ENCODE measurements at regions not wholly inside any gene's neighbourhood (a gene's known extent, or its start where the extent isn't known, plus 50 kb on each side); places are given as distances from the start of the nearest gene placed in this dataset.

GRCh38 chr5:130714200-130714599 is 450.9 kb downstream of the HINT1 start:
- no peaks in the 10 kb centered on the region for H3K27me3 ChIP-seq
- WGBS: 94% methylated on average over 1 of the region's 1 CpG

GRCh38 chr5:130712324-130712723 is 452.7 kb downstream of the HINT1 start:
- 89% methylated on average over 1 of the region's 1 CpG for WGBS
- DNase-seq (ENCODE audit: low spot score in 2 of 2): no peak
- Histone ChIP-seq H3K4me1 (no peaks in the 10 kb centered on the region), H3K36me3 (no peaks in the 10 kb centered on the region), H3K27me3 (no peaks in the 10 kb centered on the region), H3K27ac (no peak overlapping the region), H3K9me3 (no peaks in the 10 kb centered on the region), H3K4me3 (no peak overlapping the region)
- TF ChIP-seq EP300 (IDR thresholded peaks at IDR 0.05): no peak

More at GRCh38 chr5:130714200-130714599, 450.9 kb downstream of the HINT1 start:
- DNase-seq (ENCODE audit: low spot score in 2 of 2): no peak
- Histone ChIP-seq H3K9me3 (no peaks in the 10 kb centered on the region), H3K36me3 (no peaks in the 10 kb centered on the region), H3K27ac (no peak overlapping the region), H3K4me3 (no peak overlapping the region), H3K4me1 (no peaks in the 10 kb centered on the region)
- no peak for TF ChIP-seq POLR2AphosphoS5 (IDR thresholded peaks at IDR 0.05)
- TF ChIP-seq CTCF (IDR thresholded peaks at IDR 0.05): no peak
- no peak for TF ChIP-seq POLR2A (IDR thresholded peaks at IDR 0.05)

GRCh38 chr5:130710596-130710995 is 454.5 kb downstream of the HINT1 start:
- TF ChIP-seq POLR2A (IDR thresholded peaks at IDR 0.05) (no peak), POLR2AphosphoS5 (IDR thresholded peaks at IDR 0.05) (no peak), EP300 (IDR thresholded peaks at IDR 0.05) (no peak), CTCF (IDR thresholded peaks at IDR 0.05) (no peak)

DNA sequence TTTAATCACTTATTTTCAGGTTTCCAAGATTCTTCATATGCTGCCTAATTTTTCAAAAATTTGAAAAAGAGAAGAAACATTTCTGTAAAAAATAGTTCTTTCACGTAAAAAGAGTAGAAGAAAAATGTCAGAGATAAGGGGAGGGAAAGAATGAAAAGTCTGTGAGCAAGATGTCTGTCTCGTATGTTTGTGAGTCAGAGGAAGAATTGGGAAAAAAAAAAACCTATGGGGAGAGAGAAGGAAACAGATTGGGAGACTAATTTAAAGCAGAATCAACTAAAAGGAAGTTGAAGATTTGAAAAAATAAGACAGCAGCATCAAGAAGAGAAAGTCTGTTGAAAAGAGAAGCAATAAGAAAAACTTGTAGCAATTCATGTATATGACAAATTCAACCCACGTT is 456.3 kb downstream of the HINT1 start:
- H3K9me3 ChIP-seq: no peaks in the 10 kb centered on the region
- H3K4me1 ChIP-seq: no peaks in the 10 kb centered on the region
- no peaks in the 10 kb centered on the region for H3K27me3 ChIP-seq
- H3K27ac ChIP-seq: no peak overlapping the region
- 33% methylated on average over 3 of the region's 3 CpGs for WGBS
- TF ChIP-seq CTCF (IDR thresholded peaks at IDR 0.05) (no peak), POLR2AphosphoS5 (IDR thresholded peaks at IDR 0.05) (no peak), EP300 (IDR thresholded peaks at IDR 0.05) (no peak), POLR2A (IDR thresholded peaks at IDR 0.05) (no peak)
- no peak overlapping the region for H3K4me3 ChIP-seq
- no peak for DNase-seq (ENCODE audit: low spot score in 2 of 2)
- H3K36me3 ChIP-seq: no peaks in the 10 kb centered on the region

More at GRCh38 chr5:130710596-130710995, 454.5 kb downstream of the HINT1 start:
- no peak overlapping the region for H3K4me3 ChIP-seq
- H3K4me1 ChIP-seq: no peaks in the 10 kb centered on the region
- no peak overlapping the region for H3K27ac ChIP-seq
- H3K27me3 ChIP-seq: no peaks in the 10 kb centered on the region
- H3K9me3 ChIP-seq: no peaks in the 10 kb centered on the region
- 78% methylated on average over 4 of the region's 4 CpGs for WGBS
- DNase-seq (ENCODE audit: low spot score in 2 of 2): no peak
- no peaks in the 10 kb centered on the region for H3K36me3 ChIP-seq

- H3K27ac ChIP-seq: no peak overlapping the region
- no peaks in the 10 kb centered on the region for H3K27me3 ChIP-seq
- no peak overlapping the region for H3K4me3 ChIP-seq
- WGBS: 83% methylated on average over 5 of the region's 5 CpGs
- H3K9me3 ChIP-seq: no peaks in the 10 kb centered on the region
- no peaks in the 10 kb centered on the region for H3K36me3 ChIP-seq
- TF ChIP-seq EP300 (IDR thresholded peaks at IDR 0.05) (no peak), CTCF (IDR thresholded peaks at IDR 0.05) (no peak), POLR2A (IDR thresholded peaks at IDR 0.05) (no peak), POLR2AphosphoS5 (IDR thresholded peaks at IDR 0.05) (no peak)
- no peaks in the 10 kb centered on the region for H3K4me1 ChIP-seq
- no peak for DNase-seq (ENCODE audit: low spot score in 2 of 2)
Observed at GRCh38 chr5:130706696-130707095, 458.4 kb downstream of the HINT1 start.

DNA sequence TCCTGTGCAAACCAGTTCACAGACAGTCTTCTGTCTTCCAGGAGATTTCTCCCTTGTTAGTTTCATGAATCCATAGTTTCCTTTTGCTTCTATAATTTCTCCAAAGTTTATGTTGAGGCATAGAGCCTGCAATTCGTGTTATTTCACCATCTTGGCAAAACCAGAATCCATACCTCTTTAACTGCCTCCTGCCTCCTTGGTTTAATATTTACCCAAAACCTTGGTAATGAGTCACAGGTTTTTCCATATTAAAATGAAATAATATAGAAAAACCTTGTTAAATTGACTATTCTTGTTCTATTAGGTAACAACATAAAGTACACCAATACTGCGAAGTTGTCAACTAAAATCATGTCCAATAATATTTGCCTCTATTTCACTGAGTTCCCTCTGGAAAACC is 459.7 kb downstream of the HINT1 start:
- DNase-seq (ENCODE audit: low spot score in 2 of 2): no peak
- TF ChIP-seq POLR2A (IDR thresholded peaks at IDR 0.05) (no peak), CTCF (IDR thresholded peaks at IDR 0.05) (no peak), EP300 (IDR thresholded peaks at IDR 0.05) (no peak), POLR2AphosphoS5 (IDR thresholded peaks at IDR 0.05) (no peak)
- WGBS: 85% methylated on average over 2 of the region's 2 CpGs
- no peaks in the 10 kb centered on the region for H3K27me3 ChIP-seq
- no peaks in the 10 kb centered on the region for H3K4me1 ChIP-seq
- no peak overlapping the region for H3K27ac ChIP-seq
- H3K4me3 ChIP-seq: no peak overlapping the region
- no peaks in the 10 kb centered on the region for H3K9me3 ChIP-seq
- no peaks in the 10 kb centered on the region for H3K36me3 ChIP-seq
